ENCODE measurements at regions not wholly inside any gene's neighbourhood (a gene's known extent, or its start where the extent isn't known, plus 50 kb on each side); places are given as distances from the start of the nearest gene placed in this dataset.
A peak's percentile ranks its signal among the peaks of the same experiment; 100 is the strongest.
"Not testable (repeated sequence)": the region's sequence is repeated elsewhere in the genome, so short reads cannot be mapped to it uniquely, and the experiment has no call there.

DNA sequence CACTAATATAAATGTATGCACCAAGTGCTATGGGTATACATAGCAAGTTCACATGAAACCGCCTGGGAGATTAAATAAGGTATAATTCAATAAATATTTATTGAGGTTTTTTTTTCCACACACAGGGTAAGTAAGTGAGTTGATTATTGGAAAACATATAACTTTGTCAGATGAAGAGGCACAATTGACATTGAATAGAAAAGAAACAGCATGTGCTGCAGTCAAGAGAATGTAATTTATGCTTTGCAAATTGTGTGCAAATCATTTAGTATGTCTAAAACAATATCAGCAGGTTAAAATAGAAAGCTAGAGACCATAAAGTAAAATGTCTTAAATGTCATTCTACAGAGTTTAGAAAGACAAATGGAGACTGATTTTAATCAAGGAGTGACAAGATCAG, 560.0 kb downstream of the AMY1C start:
- no peak for DNase-seq (ENCODE audit: low spot score)

DNA sequence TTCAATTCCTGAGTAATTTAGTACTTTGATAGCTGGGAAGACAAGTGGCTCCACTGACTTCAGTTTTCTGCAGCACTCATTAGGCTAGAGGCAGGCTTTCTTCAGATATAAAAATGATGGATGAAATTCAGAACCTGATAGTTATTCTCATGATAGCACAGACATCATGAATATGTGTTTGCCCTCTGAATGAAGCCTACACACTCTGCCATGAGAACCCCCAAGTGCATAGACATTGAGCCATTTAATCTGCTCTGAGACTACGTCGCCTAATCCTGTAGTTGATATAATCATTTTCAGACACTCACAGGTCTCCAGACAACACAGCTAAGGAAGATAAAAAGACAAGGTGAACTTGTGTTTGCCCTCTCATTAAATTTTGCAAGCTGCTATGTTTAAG, 566.1 kb downstream of the AMY1C start:
- DNase-seq (ENCODE audit: low spot score), result no peak

DNA sequence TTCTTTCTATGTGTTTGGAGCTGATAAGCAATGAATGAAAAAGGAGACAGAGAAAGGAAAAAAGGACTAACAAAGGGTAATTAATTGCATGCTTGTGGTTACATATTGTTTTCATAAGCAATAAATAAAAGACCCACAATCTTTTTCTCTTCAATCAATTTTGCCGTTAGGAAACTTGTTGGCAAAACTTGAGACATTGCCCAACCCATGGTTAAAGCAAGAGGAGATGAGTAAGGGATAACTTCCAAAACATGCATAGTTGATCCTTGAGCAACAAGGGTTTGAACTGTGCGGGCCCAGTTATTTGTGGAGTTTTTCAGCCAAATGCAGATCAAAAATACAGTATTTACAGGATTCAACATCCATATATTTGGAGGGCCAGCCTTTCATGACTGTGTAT, 572.4 kb downstream of the AMY1C start:
- no peak for DNase-seq (ENCODE audit: low spot score)

DNA sequence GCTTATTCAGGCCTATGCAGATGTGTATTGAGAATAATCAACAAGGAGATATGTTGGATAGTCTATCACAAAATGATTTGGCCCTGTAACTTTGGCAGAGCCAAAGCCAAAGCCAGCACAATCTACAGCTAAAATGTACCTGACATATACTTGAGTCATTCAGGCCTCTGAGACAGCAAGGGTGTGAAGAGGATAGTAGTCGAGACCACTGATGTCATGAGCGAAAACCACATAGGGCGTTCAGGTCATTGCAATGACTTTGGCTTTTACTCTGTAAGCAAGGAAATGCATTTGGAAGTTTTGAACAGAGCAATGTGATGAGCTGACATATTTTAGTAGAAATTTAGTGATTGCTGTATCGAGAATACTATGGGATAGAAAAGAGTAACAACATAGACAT, 579.6 kb downstream of the AMY1C start:
- peak; percentile 1 for DNase-seq (ENCODE audit: low spot score)

DNA sequence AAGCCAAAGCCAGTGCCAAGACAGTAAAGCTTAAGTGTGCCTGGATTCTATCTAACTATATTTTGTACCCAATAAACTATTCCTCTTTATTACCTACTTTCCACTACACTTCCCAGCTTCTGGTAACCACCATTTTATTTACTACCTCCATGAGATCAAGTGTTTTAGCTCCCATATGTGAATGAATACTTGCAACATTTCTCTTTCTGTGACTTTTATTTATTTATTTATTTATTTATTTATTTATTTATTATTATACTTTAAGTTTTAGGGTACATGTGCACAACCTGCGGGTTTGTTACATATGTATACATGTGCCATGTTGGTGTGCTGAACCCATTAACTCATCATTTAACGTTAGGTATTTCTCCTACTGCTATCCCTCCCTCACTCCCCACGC, 582.1 kb downstream of the AMY1C start:
- no peak for DNase-seq (ENCODE audit: low spot score)

DNA sequence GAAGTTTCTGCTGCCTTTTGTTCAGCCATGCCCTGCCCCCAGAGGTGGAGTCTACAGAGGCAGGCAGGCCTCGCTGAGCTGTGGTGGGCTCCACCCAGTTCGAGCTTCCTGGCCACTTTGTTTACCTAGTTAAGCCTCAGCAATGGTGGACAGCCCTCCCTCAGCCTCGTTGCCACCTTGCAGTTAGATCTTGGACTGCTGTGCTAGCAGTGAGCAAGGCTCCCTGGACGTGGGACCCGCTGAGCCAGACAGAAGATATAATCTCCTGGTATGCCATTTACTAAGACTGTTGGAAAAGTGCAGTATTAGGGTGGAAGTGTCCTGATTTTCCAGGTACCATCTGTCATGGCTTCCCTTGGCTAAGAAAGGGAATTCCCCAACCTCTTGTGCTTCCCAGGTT, 588.2 kb downstream of the AMY1C start:
- DNase-seq (ENCODE audit: low spot score), result not testable (repeated sequence)

DNA sequence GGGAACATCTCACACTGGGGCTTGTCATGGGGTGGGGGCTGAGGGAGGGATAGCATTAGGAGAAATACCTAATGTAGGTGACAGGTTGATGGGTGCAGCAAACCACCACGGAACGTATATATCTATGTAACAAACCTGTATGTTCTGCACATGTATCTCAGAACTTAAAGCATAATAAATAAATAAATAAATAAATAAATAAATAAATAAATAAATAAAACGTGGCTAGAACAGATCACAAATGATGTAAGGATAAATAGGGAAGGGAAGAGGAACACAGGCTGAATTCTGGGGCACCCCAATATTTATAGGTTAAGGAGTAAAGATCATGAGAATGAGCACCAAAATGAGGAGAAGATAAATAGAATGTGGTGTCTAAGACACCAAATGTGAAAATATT, 592.2 kb downstream of the AMY1C start:
- no peak for DNase-seq (ENCODE audit: low spot score)

DNA sequence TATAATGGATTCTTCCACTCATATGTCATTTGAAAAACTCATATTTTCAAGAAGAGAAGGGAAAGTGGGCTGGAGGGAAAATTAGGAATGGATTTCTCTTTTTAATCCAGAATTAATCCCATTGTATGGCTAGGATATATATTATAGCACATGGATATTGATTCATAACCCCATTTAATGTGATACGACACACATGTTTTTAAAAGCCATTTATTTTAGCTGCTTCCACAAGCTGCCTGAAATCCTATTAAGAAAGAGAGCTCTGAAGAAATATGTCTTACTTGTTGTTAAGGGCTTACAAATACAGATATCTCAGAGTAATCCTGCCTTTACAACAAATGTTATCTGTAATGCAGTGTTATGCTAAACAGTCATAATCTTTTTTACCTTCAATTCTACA, 598.6 kb downstream of the AMY1C start:
- DNase-seq (ENCODE audit: low spot score), result no peak

DNA sequence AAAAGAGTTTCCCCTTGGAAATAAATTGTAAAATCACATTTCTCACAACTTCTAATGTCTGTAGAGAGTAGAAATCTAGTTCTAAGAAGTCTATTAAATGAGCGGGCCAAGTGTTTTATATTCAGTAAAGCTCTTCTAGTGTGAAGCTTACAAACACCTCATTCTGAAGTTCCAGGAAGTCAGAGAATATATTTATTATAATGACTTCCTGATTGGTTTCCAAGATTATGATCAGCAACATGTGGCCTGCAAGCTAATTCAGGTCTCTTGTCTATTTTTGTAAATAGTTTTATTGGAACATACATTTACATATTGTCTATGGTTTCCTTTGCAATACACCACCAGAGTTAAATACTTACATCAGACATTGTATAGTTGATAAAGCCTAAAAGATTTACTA, 603.9 kb downstream of the AMY1C start:
- DNase-seq (ENCODE audit: low spot score), result no peak

DNA sequence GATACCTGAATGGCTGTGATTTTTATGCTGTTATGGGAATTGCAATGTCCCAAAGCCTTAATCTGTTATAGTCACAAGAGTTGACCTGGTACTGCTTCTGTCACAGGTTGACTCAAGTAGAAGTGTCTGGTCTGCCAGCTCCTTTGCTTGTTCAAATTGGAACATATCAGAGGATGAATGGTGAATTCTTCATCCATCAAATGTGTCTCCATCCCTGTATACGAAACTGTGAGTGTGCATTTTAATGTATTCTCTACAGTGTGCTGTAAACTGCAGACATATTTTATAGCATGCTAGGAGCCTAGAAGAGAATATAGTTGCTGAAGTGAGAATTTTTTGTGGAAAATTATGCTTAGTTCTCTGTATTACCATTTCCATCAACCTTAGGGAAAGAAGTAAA, 608.4 kb downstream of the AMY1C start:
- DNase-seq (ENCODE audit: low spot score), result no peak

DNA sequence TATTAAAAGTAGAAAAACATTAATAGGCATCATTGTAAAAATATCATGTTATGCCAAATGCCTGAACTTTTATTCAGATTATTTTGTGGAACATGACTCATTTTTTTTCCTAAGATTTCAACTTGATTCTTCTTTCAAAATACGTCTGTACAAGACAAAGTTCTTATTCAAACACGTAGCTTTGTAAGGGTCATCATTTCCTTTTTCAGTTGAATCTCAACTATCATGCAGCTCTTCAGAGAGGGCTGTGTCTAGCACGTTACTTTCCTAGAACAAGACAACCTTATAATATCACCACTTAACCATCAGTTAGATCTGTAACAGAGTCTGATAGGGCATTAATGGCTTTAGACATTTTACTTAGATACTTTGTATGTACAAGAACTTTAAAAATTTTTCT, 608.9 kb downstream of the AMY1C start:
- DNase-seq (ENCODE audit: low spot score), result no peak

DNA sequence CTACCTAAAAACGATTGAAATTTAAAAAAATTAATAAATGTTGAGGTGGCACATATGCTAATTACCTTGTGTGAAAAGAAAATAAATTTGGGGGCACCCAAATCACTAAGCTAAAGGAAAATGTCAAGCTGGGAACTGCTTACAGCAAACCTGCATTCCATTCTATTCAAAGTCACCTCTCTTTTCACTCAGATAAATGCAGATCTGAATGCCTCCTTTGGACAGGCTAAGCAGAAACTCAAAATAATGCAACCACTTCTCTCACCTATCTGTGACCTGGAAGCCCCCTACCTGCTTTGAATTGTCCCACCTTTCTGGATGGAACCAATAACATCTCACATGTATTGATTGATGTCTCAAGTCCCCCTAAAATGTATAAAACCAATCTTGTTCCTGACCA, 628.7 kb downstream of the AMY1C start:
- DNase-seq (ENCODE audit: low spot score), result no peak

DNA sequence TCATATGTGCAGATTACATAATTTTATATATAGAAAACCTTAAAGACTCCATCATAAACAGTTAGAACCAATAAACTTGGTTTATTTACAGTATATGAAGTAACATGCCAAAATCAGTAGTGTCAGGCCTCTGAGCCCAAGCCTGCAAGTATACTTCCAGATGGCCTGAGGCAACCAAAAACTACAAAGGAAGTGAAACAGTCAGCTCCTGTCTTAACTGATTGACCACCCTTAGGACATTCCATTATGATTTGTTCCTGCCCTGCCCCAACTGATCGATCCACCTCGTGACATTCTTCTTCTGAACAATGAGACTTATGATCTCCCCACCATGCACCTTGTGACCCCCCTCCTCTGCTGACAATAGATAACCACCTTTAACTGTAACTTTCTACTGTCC, 630.3 kb downstream of the AMY1C start:
- DNase-seq (ENCODE audit: low spot score), result no peak

DNA sequence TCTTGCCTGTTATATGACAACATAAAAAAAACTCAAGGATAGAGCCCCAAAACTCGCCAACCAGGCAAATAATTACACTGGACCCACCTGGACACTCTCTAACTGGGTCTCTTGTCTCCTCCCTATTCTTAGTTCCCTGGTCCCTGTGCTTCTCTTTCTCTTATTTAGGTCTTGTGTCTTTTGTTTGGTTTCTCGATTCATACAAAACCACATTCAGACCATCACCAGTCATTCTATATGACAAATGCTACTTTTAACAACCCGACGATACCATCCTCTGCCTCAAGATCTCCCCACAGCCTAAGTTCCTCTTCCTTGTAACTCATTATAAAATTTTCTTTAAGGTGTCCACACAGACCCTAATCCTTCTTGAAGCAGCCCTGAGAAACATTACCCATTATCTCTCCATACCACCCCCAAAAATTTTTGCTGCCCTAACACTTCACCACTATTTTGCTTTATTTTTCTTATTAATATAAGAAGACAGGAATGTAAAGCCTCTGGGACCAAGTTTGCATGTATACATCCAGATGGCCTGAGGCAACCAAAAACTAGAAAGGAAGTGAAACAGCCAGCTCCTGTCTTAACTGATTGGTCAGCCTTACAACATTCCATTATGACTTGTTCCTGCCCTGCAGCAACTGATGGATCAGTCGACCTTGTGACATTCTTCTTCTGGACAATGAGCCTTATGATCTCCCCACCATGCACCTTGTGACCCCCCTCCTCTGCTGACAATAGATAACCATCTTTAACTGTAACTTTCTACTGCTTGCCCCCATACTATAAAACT, 638.2 kb downstream of the AMY1C start:
- DNase-seq (ENCODE audit: low spot score), result no peak

DNA sequence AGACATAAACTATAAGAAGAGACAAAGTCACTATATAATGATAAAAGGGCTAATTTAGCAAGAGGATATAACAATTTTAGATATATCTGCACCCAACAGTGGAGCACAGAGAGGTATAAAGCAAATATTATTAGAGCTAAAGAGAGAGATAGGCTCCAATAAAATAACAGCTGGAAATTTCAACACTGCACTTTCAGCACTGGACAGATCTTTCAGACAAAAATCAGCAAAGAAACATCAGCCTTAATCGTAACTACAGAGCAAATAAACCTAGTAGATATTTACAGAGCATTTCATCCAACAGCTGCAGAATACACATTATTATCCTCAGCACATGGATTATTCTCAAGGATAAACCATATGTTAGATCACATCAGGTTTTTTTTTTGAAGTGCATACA, 642.9 kb downstream of the AMY1C start:
- DNase-seq (ENCODE audit: low spot score), result no peak

DNA sequence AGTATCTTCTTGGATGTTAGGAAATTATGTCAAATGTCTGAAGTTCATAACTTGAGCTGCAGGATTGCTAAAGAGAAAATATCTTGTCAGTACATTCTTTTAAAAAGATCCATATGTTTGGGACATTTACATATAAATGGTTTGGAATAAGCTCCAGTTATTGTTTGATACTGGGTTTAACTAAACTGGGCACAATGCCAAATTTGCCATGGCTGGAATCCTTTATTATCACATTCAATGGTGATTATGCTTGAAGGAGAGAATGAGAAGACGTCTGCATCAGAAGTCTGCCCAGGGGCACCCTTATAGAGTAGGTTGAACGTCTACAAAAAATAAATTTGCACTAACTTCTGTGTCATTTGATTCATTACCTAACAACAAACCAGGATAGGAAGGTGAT, 652.5 kb downstream of the AMY1C start:
- DNase-seq (ENCODE audit: low spot score), result no peak

DNA sequence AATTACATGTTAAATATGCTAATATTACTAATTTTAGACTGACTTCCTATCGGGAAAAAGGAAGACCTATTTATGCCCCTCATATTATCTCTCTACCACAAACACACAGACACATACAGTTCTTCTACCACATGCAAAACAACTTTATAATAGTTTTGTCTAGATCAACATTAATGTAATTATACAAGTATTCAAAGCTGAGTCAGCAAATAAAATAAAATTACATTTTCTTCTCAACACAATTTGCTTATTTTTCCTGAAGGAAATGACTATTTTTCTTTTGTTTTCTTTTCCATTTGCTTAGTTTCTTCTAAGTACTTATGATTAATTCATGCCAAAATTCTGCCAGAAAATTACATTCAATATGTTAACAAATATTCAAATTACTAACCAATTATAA, 654.2 kb downstream of the AMY1C start:
- no peak for DNase-seq (ENCODE audit: low spot score)

DNA sequence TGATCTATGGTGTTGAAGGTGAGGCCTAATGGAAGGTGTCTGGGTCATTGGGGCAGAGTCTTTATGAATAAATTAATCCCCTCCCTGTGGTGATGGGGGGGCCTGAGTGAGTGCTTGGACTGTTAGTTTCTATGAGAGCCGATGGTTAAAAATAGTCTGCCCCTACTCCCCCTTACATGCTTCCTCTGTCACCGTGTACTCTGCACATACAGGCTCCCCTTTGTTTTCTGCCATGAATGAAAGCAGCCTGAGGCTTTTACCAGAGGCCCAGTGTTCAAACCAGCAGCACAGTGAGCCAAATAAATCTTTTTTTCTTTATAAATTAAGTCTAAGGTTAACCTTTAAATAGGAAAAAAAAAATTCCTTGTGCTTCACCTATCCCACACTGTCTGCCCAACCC, 657.0 kb downstream of the AMY1C start:
- DNase-seq (ENCODE audit: low spot score), result no peak

DNA sequence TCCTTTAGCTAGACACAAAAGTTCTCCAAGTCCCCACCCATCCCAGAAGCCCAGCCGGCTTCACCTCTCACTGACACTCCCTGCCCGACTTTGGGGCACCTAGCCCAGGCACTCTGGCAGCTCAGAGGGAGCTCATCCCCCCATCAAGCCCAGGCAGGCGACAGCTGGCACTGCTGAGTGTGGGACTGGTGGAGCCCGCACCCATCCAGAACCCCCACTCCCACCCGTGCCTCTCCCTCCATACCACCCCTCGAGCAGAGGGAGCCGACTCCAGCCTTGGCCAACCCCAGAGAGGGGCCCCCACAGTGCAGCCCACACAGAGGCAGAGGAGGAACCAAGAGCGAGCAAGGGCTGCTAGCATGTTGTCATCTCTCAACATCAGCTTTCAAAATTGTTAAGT, 658.6 kb downstream of the AMY1C start:
- no peak for DNase-seq (ENCODE audit: low spot score)

DNA sequence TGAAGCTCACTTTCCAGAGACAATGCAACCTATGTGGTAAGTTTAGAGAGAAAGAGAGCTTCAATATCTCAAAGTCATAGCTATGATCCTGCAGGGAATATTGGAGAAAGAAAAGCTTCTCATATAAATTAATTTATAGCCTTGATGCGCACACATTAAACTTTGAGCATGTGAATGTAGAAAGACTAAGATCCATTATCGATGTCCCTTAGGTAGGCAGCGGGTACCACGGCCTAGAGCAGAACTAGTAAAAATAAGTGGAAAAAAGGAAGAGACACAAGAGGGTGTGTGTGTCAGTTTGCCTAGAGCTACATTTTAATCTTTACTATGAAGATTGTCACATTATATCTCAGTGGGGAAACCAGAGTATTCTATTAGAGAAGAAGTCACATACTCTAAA, 685.6 kb downstream of the AMY1C start:
- DNase-seq (ENCODE audit: low spot score), result no peak

DNA sequence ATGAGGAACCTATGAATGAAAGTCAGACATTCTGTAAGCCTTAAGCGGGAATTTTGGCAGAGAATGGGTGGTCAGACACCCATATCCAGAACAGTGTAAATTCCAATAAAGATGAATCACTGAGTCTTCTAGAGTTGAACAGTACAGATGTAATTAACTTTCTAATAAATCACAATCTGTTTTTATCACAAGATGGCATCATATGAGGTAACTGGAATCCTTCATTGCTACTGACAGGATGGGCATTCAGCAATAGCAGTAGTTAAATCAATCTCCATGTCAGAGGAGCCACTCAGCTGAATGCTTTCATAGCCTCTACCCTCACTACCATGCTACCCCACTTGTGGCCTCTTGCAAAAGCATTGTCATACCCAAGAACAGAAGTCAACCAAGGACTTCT, 690.3 kb downstream of the AMY1C start:
- no peak for DNase-seq (ENCODE audit: low spot score)

DNA sequence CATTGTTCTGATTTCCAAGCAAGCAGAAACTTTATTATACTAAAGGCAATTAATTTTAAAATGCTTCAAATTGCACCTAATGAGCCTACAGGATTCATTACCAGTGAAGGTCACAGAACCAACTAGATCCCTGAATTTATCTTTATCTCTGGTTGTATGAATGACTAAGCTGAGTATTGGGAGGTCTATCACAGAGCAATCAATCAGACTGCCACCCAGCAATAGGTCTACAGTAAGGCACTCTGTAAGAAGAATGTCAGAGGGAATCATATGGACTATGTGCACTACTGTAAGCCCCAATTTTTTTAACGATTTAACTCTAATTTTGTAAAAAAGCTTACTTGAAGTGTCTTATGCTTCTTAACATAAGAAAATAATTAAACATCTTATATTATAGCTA, 707.0 kb downstream of the AMY1C start:
- no peak for DNase-seq (ENCODE audit: low spot score)

DNA sequence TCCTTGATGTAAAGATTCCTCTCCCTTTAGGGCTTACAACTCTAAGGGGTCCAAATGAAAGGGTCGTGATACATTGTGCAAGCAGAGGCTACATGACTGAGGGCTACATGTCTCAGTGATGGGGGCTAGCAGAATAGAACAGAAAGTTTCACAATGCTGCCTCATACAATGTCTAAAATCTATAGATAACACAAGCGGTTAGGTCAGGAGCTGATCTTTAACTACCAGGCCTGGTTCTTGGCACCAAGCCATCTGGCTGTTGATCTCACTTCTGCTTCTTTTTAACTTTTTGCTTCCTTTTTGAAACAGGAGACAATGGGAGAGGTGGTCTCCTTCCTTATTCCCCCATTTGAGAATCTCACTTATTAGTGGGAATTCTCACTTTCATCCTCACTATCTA, 710.2 kb downstream of the AMY1C start:
- DNase-seq (ENCODE audit: low spot score), result no peak

DNA sequence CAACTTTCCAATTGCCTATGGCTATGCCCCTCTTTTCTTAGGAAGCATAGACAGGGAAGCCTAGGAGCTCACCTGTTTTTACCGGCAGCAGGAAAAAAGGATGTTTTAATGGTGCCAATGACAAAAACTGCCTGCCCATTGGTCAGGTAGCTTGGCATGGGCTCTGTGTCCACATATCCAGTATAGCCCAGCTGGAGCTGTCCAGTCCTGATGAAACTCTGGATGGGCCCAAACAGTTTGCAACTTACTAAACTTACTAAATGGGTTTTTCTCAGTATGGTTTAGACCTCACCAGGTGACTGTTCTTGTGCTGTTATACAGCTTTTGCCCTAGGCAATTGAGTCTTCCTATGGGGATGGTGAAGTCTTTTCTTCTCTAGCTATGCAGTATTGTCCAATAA, 711.2 kb downstream of the AMY1C start:
- no peak for DNase-seq (ENCODE audit: low spot score)
